IgD-negative memory B cell (primary cell): ENCODE measurements at regions not wholly inside any gene's neighbourhood (a gene's known extent, or its start where the extent isn't known, plus 50 kb on each side); places are given as distances from the start of the nearest gene placed in this dataset.

Source experiments
- H3K27ac Mint-ChIP-seq, 3 donors: one replicate each; pipeline ENCODE4 v1.8.0; 2020 to 2022; ENCODE audit warnings: mild to moderate bottlenecking in 3 of 3, mixed read lengths in 3 of 3, moderate library complexity in 1 of 3
- H3K27me3 Mint-ChIP-seq: one replicate; pipeline ENCODE4 v1.8.0; 2021; ENCODE audit warnings: mixed read lengths
- H3K36me3 Mint-ChIP-seq: one replicate; pipeline ENCODE4 v1.8.0; 2020; ENCODE audit warnings: mild to moderate bottlenecking, mixed read lengths
- H3K4me1 Mint-ChIP-seq, 3 donors: one replicate each; pipeline ENCODE4 v1.8.0; 2020 to 2022; ENCODE audit warnings: mixed read lengths in 3 of 3, mild to moderate bottlenecking in 1 of 3
- H3K4me3 Mint-ChIP-seq, 4 donors: one replicate each; pipeline ENCODE4 v1.8.0; 2020 to 2022; ENCODE audit warnings: mild to moderate bottlenecking in 4 of 4, mixed read lengths in 4 of 4, moderate library complexity in 3 of 4
- H3K9me3 Mint-ChIP-seq, 3 donors: one replicate each; pipeline ENCODE4 v1.8.0; 2020 to 2021; ENCODE audit warnings: mixed read lengths in 3 of 3, mild to moderate bottlenecking in 1 of 3

DNA sequence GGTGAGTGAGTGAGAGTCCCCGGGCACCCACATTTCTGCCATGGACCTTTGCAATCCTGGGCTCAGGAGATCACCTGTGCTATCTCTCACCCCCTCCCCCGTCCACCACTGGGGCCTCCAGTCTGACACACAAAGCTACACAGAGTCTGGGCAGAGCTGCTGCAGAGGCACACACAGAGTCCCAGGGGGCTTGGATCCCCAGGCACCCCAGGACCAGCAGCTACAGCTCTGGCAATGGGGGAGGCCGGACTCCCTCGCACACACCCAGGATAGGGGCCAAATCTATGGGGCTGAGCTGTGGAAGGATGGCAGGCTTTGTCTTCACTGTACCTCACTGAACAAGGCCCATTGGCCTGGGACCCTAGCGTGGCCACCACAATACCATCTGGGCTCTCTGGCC, 328.8 kb downstream of the MAN2A1 start:
- Mint-ChIP-seq H3K4me3 (no peak overlapping the region), H3K27ac (no peak overlapping the region), H3K4me1 (no peaks in the 10 kb centered on the region), H3K9me3 (peaks cover 0 to 2% (median 0%) of the 10 kb centered on the region in 3 donors), H3K36me3 (no peaks in the 10 kb centered on the region), H3K27me3 (peaks cover 6% of the 10 kb centered on the region)

DNA sequence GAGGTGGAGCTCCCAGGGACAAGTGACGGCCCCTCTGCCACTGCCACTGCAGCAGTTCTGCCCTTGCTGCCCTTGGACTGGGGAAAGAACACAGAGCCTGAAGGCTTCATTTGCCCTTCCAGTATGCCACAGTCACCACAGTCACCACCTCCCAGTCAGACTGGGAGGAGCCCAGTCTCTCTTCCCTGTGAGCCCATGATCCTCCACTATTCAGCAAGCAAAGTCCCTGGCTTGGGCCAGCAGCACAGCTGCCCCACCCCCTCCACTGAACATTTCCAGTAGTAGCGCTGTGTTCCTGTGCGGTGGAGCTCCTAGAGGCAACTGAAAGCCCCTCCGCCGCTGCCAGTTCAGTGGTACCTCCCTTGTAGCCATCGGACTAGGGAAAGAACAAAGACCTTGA, 329.4 kb downstream of the MAN2A1 start:
- no peak overlapping the region for H3K27ac Mint-ChIP-seq
- H3K4me3 Mint-ChIP-seq = no peak overlapping the region
- H3K36me3 Mint-ChIP-seq = no peaks in the 10 kb centered on the region

DNA sequence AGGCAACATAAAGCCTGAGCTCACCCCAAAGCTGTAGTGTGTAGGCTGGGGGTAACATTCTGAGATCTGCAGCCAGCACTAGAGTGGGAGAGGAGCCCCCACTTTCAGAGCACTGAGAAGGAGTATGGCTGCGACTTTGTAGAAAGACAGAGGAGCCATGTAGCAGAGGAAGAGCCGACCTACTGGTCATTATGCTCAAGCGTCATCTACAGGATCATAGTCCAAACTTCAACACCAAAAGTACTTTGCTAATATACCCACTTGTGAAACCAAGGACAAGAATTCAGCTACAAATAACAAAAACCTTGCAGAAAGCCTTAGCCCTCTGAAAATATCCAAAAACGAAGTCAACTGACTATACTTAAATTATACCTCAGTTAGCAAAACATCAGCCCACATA, 330.1 kb downstream of the MAN2A1 start:
- Mint-ChIP-seq H3K4me3 (no peak overlapping the region), H3K9me3 (no peaks in the 10 kb centered on the region), H3K36me3 (no peaks in the 10 kb centered on the region), H3K27ac (no peak overlapping the region), H3K27me3 (peaks cover 1% of the 10 kb centered on the region), H3K4me1 (no peaks in the 10 kb centered on the region)

More for the DNA sequence above, 329.4 kb downstream of the MAN2A1 start:
- H3K4me1 Mint-ChIP-seq = no peaks in the 10 kb centered on the region
- H3K9me3 Mint-ChIP-seq = no peaks in the 10 kb centered on the region
- H3K27me3 Mint-ChIP-seq = peaks cover 4% of the 10 kb centered on the region

DNA sequence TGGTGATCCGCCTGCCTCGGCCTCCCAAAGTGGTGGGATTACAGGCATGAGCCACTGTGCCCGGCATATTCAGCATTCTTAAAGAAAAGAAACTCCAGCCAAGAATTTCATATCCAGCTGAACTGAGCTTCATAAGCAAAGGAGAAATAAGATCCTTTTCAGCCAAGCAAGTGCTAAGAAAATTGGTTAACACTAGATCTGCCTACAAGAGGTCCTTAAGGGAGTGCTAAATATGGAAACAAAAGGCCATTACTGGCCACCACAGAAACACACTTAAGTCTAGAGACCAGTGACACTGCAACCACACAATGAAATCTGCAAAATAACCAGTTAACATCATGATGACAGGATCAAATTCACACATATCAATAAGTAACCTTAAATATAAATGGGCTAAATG, 331.5 kb downstream of the MAN2A1 start:
- no peaks in the 10 kb centered on the region for H3K27me3 Mint-ChIP-seq
- no peaks in the 10 kb centered on the region for H3K36me3 Mint-ChIP-seq
- no peak overlapping the region for H3K27ac Mint-ChIP-seq
- no peaks in the 10 kb centered on the region for H3K4me1 Mint-ChIP-seq
- no peaks in the 10 kb centered on the region for H3K9me3 Mint-ChIP-seq
- H3K4me3 Mint-ChIP-seq = no peak overlapping the region

DNA sequence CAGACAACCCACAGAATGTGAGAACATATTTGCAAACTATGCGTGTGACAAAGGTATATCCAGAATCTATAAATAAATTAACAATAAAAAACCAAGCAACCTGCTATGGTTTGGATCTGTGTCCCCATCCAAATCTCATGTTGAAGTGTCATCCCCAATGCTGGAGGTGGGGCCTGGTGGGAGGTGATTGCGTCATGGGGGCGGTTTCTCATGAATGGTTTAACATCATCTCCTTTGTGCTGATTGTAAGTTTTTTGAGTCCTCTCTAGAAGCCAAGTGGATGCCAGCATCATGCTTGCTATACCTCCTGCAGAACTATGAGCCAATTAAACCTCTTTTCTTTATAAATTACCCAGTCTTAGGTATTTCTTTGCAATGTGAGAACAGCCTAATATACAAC, 335.4 kb downstream of the MAN2A1 start:
- Mint-ChIP-seq H3K4me1 (no peaks in the 10 kb centered on the region), H3K4me3 (no peak overlapping the region)

DNA sequence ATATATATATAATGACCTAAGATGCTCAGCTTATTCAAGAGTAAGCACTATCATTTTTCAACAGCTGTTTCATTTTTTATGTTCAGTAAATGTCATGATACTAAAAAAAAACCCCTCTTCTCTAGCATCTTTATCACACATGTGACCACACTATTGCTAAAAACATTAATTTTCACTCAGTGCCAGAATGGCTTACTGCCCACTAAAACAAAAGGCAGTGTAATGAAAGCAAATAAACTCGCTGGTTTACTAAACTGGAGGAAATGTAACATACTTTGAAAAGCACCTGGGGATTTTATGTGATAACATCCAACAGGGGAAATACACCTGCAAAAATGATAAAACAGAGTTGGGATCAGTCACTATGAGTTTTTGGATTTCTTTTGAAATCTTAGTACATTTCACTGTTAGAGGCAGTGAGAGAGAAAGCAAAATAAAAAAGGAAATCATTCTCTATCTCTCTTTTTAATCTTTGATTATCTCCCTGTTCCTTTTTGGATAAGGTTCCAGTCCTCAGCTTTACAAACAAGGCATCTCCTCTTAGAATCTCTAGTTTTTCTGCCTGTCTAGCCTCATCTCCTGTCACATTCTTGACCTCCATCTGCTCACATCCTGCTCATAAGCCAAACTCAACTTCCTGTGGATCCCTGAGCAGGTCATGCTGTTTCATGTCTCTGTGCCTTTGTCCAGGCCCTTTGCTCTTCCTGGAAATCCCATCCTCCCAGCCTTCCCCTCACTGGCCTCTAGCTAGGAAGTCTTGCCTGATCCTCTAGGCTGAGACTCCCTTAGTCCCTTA, 338.0 kb downstream of the MAN2A1 start:
- Mint-ChIP-seq H3K27me3 (no peaks in the 10 kb centered on the region), H3K27ac (no peak overlapping the region), H3K36me3 (no peaks in the 10 kb centered on the region), H3K4me3 (no peak overlapping the region), H3K9me3 (peaks cover 0 to 5% (median 3%) of the 10 kb centered on the region in 3 donors), H3K4me1 (no peaks in the 10 kb centered on the region)

More for the DNA sequence above, 335.4 kb downstream of the MAN2A1 start:
- H3K36me3 Mint-ChIP-seq = no peaks in the 10 kb centered on the region
- no peak overlapping the region for H3K27ac Mint-ChIP-seq
- no peaks in the 10 kb centered on the region for H3K27me3 Mint-ChIP-seq
- peaks cover 0 to 5% (median 3%) of the 10 kb centered on the region in 3 donors for H3K9me3 Mint-ChIP-seq

DNA sequence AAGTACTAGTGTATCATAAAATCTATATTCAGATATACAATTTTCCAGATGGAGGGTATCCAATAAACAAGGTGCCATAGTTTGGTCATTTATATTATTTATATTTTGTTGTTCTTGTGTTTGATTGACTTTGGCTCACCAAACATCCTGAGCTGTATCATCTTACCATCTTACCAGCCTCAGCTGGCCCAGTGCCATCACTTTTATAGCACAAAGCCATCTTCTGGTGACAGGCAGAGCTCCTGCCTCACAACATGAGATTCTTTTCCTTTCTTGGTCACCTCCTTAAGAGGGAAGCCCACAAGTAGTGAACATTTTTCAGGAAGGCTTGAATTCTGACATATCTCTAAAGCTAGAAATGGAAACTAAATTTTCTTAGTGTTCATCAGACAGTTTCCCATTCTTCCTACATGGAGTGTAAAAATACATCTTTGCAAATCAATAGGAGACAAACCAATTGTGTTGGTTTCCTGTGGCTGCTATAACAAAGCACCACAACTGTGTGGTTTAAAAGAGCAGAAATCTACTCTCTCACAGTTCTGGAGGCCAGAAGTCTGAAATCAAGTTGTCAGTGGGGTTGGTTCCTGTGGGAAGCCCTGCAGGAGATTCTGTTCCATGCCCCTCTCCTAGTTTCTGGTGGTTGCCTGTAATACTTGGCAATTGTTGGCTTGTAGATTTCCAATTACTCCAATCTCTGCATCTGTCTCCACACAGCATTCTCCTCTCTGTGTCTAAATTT, 341.8 kb downstream of the MAN2A1 start:
- Mint-ChIP-seq H3K4me3 (no peak overlapping the region), H3K27ac (no peak overlapping the region), H3K27me3 (peaks cover 1% of the 10 kb centered on the region), H3K4me1 (no peaks in the 10 kb centered on the region), H3K9me3 (peaks cover 0 to 3% (median 3%) of the 10 kb centered on the region in 3 donors), H3K36me3 (no peaks in the 10 kb centered on the region)

DNA sequence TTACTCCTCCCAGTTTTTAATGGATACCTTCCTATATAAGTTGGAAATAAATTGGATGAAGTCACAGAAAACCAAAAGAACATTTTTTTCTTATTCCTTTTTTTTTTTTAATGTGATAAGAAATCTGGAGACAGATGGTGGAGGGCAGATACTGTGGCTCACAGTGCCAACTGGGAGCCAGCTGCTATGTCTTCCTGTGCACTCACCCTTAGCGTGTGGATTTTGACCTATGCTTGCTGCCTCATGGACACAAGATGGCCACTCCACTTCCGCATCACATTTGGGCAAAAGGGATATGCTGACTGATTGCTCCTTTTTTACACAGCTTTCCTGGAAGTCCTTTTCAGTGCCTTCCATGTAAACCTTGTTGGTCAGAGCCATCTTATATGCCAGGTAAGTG, 342.6 kb downstream of the MAN2A1 start:
- no peaks in the 10 kb centered on the region for H3K36me3 Mint-ChIP-seq
- no peak overlapping the region for H3K4me3 Mint-ChIP-seq
- H3K4me1 Mint-ChIP-seq = no peaks in the 10 kb centered on the region
- H3K27ac Mint-ChIP-seq = no peak overlapping the region
- H3K9me3 Mint-ChIP-seq = peaks cover 0 to 2% (median 0%) of the 10 kb centered on the region in 3 donors
- H3K27me3 Mint-ChIP-seq = peaks cover 1% of the 10 kb centered on the region

DNA sequence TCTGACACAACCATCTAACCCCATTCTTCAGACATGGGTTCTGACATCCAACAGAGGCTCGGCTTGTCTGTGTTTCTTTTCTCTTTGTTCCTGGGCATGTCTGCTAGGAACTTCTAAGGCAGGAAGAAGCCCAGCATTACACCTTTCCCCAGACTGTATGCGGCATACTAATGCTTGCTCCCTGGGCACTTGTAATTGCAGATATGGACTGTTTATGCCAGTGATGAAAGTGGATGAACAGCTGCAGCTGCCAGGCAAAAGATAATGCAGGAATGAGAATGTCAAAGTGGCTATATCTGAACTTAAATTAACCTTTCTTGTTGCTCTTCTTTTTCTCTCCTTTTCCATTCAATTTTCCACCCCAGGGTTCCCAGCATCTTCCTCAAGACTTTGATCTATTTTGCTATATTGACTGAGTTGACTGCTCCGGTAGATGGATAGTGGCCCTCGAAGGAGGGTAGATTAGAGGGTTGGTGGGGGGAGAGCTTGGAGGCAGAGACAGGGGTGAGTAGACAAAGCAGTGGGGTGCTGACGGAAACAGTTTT, 344.4 kb downstream of the MAN2A1 start:
- no peak overlapping the region for H3K4me3 Mint-ChIP-seq
- H3K4me1 Mint-ChIP-seq = no peaks in the 10 kb centered on the region
- H3K36me3 Mint-ChIP-seq = no peaks in the 10 kb centered on the region
- H3K9me3 Mint-ChIP-seq = peaks cover 0 to 7% (median 0%) of the 10 kb centered on the region in 3 donors
- no peak overlapping the region for H3K27ac Mint-ChIP-seq
- H3K27me3 Mint-ChIP-seq = peaks cover 1% of the 10 kb centered on the region

DNA sequence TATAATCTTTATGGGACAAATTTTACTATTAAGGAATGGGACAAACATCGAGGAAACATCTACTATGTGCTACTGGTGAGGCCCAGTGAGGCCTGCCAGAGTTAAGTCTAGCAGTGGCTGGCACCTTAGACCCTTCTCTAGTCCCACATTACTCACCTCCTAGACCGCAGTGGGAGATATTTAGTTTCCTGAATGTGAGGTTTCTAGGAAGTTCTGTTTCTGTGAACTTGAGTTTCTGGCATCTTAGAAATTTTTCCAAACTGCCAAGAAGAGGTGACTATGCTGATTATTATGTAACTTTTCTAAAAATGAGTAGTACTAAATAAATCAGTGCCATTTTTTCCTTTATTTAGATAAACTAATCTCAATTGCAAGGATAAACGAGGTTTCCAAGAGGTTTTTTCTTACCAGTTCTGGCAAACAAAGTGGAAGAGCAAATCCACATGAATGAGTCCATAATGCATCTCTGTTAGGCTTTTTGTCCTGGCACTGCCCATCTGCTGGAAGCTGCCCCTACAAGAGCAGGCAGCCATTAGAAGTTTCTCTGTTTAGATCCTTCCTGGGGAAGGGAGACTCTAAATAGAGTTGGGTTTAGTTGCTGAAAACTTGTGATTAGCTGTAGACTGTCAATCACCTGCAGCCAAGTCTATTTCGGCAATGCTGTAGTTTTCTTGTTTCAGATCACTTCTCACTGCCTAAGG, 348.7 kb downstream of the MAN2A1 start:
- H3K36me3 Mint-ChIP-seq = peaks cover 2% of the 10 kb centered on the region
- peaks cover 1% of the 10 kb centered on the region for H3K27me3 Mint-ChIP-seq
- peaks cover 0 to 12% (median 0%) of the 10 kb centered on the region in 3 donors for H3K9me3 Mint-ChIP-seq
- H3K27ac Mint-ChIP-seq = no peak overlapping the region
- H3K4me1 Mint-ChIP-seq = no peaks in the 10 kb centered on the region
- H3K4me3 Mint-ChIP-seq = no peak overlapping the region

DNA sequence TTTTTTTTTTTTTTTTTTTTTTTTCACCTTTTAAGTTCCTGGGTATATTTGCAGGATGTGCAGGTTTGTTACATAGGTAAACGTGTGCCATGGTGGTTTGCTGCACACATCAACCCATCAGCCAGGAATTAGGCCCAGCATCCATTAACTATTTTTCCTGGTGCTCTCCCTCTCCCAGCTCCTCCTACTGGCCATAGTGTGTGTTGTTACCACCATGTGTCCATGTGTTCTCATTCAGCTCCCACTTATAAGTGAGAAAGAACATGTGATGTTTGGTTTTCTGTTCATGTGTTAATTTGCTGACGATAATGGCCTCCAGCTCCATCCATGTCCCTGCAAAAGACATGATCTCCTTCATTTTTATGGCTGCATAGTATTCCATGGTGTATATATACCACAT, 350.5 kb downstream of the MAN2A1 start:
- no peak overlapping the region for H3K27ac Mint-ChIP-seq
- no peak overlapping the region for H3K4me3 Mint-ChIP-seq
- peaks cover 1% of the 10 kb centered on the region for H3K27me3 Mint-ChIP-seq
- peaks cover 2% of the 10 kb centered on the region for H3K36me3 Mint-ChIP-seq
- H3K9me3 Mint-ChIP-seq = peaks cover 0 to 12% (median 5%) of the 10 kb centered on the region in 3 donors
- H3K4me1 Mint-ChIP-seq = no peaks in the 10 kb centered on the region

DNA sequence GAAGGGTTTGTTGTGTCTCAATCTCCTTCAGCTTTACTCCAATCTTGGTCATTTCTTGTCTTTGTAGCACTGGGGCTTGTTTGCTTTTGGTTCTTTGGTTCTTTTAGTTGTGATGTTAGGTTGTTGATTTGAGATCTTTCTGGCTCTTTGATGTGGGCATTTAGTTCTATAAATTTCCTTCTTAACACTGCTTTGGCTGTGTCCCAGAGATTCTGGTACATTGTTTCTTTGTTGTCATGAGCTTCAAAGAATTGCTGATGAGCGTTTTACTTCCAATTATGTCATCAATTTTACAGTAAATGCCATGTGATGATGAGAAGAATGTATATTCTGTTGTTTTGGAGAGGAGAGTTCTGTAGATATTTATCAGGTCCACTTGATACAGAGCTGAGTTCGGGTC, 353.3 kb downstream of the MAN2A1 start:
- H3K4me1 Mint-ChIP-seq = no peaks in the 10 kb centered on the region
- H3K36me3 Mint-ChIP-seq = peaks cover 2% of the 10 kb centered on the region
- H3K4me3 Mint-ChIP-seq = no peak overlapping the region
- H3K9me3 Mint-ChIP-seq = peaks cover 0 to 5% (median 5%) of the 10 kb centered on the region in 3 donors
- H3K27me3 Mint-ChIP-seq = peaks cover under 1% of the 10 kb centered on the region
- no peak overlapping the region for H3K27ac Mint-ChIP-seq

DNA sequence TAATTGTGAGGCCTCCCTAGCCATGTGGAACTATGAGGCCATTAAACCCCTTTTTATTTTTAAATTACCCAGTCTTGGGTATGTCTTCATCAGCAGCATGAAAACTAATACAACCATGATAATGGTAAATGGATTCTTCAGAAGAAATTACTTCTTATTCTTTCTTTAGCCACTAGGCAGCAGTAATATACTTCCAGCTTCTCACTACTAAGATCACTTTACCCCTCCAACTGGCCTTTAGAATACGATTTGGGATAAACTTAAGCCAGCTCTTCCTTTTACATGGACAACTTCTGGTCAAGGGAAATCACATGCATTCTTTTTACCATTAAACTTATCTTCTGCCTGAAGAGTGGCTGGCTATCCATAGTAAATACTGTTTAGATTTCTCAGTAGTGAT, 355.4 kb downstream of the MAN2A1 start:
- H3K27ac Mint-ChIP-seq = no peak overlapping the region
- peaks cover 2% of the 10 kb centered on the region for H3K27me3 Mint-ChIP-seq
- no peak overlapping the region for H3K4me3 Mint-ChIP-seq
- no peaks in the 10 kb centered on the region for H3K4me1 Mint-ChIP-seq
- H3K36me3 Mint-ChIP-seq = peaks cover 2% of the 10 kb centered on the region
- peaks cover 0 to 5% (median 5%) of the 10 kb centered on the region in 3 donors for H3K9me3 Mint-ChIP-seq

DNA sequence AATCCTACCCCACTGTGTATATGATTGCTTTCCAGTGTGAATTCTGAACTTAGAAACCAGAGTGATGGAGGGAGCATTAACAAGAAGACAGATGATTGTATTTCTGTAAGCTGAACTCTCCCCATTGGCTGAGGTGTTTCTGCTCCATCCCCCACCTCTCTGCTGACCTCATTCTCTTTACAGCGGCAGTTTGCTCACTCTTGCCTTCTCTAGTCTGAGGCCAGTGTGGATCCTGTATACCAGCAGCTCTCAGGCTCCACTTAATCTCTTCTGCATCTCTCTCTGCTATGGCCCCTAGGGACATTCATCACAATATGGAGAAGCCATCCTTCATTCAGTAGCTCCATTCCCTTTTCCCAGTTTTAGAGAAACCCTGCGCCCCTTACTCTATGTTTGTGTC, 358.8 kb downstream of the MAN2A1 start:
- Mint-ChIP-seq H3K9me3 (peaks cover 0 to 5% (median 0%) of the 10 kb centered on the region in 3 donors), H3K4me1 (no peaks in the 10 kb centered on the region), H3K36me3 (no peaks in the 10 kb centered on the region), H3K27me3 (peaks cover 2% of the 10 kb centered on the region), H3K4me3 (no peak overlapping the region), H3K27ac (no peak overlapping the region)

DNA sequence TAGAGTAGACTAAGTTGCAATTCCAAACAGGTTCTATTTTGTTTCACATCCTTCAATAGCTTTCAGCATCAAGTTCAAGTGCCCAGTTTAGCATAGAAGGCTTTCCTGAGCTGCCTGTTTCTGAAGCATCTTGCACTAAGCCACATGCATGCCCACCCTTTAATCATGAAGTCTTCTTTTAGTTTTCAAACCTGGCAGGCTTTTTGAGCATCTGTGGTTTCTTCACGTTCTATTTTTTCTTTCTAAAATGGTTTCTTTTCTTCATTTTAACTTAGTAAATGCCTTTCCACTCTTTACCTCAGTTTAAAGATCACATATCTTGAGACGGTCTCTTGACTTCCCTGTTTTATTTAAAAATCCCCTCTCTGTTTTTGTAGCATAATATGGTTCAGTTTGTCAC, 360.1 kb downstream of the MAN2A1 start:
- Mint-ChIP-seq H3K4me3 (no peak overlapping the region), H3K36me3 (no peaks in the 10 kb centered on the region), H3K27ac (no peak overlapping the region), H3K27me3 (peaks cover 2% of the 10 kb centered on the region), H3K4me1 (peaks cover 9 to 13% (median 10%) of the 10 kb centered on the region in 3 donors), H3K9me3 (no peaks in the 10 kb centered on the region)
